H1 (cell line): ENCODE measurements at regions not wholly inside any gene's neighbourhood (a gene's known extent, or its start where the extent isn't known, plus 50 kb on each side); places are given as distances from the start of the nearest gene placed in this dataset.

Experiments
- CBX5 ChIP-seq: fragments of 300-800, 300-1000 bp; sonication (generic); IDR thresholded peaks from 2 replicates; pipeline ENCODE4 v1.7.1; 2016; ENCODE audit warnings: antibody characterized with exemption, low read length, low read depth
- EZH2 ChIP-seq: fragments of 200-600 bp; sonication (generic); IDR thresholded peaks from 2 replicates; pipeline ENCODE4 v1.7.1; 2012; ENCODE audit warnings: low read depth, mild to moderate bottlenecking, moderate library complexity, low read length, inconsistent platforms; ENCODE audit not compliant: severe bottlenecking

- TF ChIP-seq CBX5 = no peak
- no peak for TF ChIP-seq EZH2
Observed at GRCh38 chr21:35340273-35340672, 291.2 kb upstream of the RUNX1 start.
